Lower lobe of right lung (tissue), 2 donors: ENCODE measurements at regions not wholly inside any gene's neighbourhood (a gene's known extent, or its start where the extent isn't known, plus 50 kb on each side); places are given as distances from the start of the nearest gene placed in this dataset.
A peak's percentile ranks its signal among the peaks of the same experiment; 100 is the strongest.

Experiments
- ATAC-seq, 2 donors: fragments of 200-7000 bp; cut with Tn5 transposase; one replicate each; pipeline ENCODE4 v1.9.1; 2020 to 2022; ENCODE audit warnings: mild to moderate bottlenecking in 2 of 2, moderate library complexity in 2 of 2
- DNase-seq: peaks from one replicate; pipeline ENCODE4 v3.0.0-alpha.2; 2020
- H3K27ac ChIP-seq: fragments of 200-600 bp; one replicate; pipeline ENCODE4 v1.8.0; 2022
- H3K27me3 ChIP-seq: fragments of 200-600 bp; one replicate; pipeline ENCODE4 v1.8.0; 2022; ENCODE audit warnings: low read depth
- H3K36me3 ChIP-seq: fragments of 200-600 bp; one replicate; pipeline ENCODE4 v1.8.0; 2022; ENCODE audit warnings: mild to moderate bottlenecking
- H3K4me1 ChIP-seq: fragments of 200-600 bp; one replicate; pipeline ENCODE4 v1.8.0; 2022
- H3K4me3 ChIP-seq: fragments of 200-600 bp; one replicate; pipeline ENCODE4 v1.8.0; 2022; ENCODE audit warnings: mild to moderate bottlenecking
- H3K9me3 ChIP-seq: fragments of 200-600 bp; one replicate; pipeline ENCODE4 v1.8.0; 2022
- intact Hi-C: fragments of 100-400 bp; cut with DNase I; formaldehyde crosslinking; loops from one replicate; pipeline ENCODE4 v1.11.0; 2022
- TF ChIP-seq, protein P1 (sequence below): fragments of 200-600 bp; IDR thresholded peaks from one replicate; pipeline ENCODE4 v1.8.0; 2022; ENCODE audit warnings: antibody characterized with exemption, mild to moderate bottlenecking
- donor health status: DM: no; HTN: yes; CAD: no; lungs with severe emphysema.

DNA sequence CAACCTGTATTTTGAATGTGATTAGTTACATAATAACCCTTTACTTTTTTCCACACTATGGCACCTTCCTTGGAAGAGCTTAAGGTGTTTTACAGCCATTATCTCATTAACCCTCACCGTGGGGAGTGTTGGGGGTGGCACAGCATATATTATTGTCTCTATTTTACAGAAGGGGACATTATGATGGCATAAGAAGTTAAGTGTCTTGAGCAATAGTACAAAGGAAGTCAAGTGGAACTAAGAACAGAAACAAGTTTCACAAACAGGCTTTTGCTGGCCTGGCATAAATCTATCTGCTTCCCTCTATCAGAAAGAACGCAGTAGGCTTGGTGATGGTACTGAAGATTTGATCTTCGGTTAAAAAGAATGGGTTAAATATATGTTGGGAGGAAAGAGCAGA, 169.7 kb upstream of the OTX2 start:
- H3K36me3 ChIP-seq: no peaks in the 10 kb centered on the region
- no peaks in the 10 kb centered on the region for H3K9me3 ChIP-seq
- TF ChIP-seq, protein P1, sequence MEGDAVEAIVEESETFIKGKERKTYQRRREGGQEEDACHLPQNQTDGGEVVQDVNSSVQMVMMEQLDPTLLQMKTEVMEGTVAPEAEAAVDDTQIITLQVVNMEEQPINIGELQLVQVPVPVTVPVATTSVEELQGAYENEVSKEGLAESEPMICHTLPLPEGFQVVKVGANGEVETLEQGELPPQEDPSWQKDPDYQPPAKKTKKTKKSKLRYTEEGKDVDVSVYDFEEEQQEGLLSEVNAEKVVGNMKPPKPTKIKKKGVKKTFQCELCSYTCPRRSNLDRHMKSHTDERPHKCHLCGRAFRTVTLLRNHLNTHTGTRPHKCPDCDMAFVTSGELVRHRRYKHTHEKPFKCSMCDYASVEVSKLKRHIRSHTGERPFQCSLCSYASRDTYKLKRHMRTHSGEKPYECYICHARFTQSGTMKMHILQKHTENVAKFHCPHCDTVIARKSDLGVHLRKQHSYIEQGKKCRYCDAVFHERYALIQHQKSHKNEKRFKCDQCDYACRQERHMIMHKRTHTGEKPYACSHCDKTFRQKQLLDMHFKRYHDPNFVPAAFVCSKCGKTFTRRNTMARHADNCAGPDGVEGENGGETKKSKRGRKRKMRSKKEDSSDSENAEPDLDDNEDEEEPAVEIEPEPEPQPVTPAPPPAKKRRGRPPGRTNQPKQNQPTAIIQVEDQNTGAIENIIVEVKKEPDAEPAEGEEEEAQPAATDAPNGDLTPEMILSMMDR: no peak
- ATAC-seq (peak in 1 of 2 donors; percentile 68), DNase-seq (no peak)
- no peaks in the 10 kb centered on the region for H3K27me3 ChIP-seq
- H3K4me1 ChIP-seq: no peaks in the 10 kb centered on the region
- no peak overlapping the region for H3K4me3 ChIP-seq
- H3K27ac ChIP-seq: no peak overlapping the region
- intact Hi-C loops: no loop called here

- H3K9me3 ChIP-seq: no peaks in the 10 kb centered on the region
- no peak overlapping the region for H3K27ac ChIP-seq
- H3K4me1 ChIP-seq: no peaks in the 10 kb centered on the region
- no peaks in the 10 kb centered on the region for H3K27me3 ChIP-seq
- ATAC-seq (no peak), DNase-seq (no peak)
- TF ChIP-seq, protein P1: no peak
- intact Hi-C loops: no loop called here
- no peak overlapping the region for H3K4me3 ChIP-seq
- H3K36me3 ChIP-seq: no peaks in the 10 kb centered on the region
Observed at GRCh38 chr14:56976211-56976610, 165.9 kb upstream of the OTX2 start.

GRCh38 chr14:56975521-56975920, 165.2 kb upstream of the OTX2 start:
- H3K36me3 ChIP-seq: no peaks in the 10 kb centered on the region
- TF ChIP-seq, protein P1: no peak
- no peak for DNase-seq
- H3K4me3 ChIP-seq: no peak overlapping the region
- H3K9me3 ChIP-seq: no peaks in the 10 kb centered on the region
- intact Hi-C loops: no loop called here
- ATAC-seq: no peak
- H3K27ac ChIP-seq: no peak overlapping the region
- no peaks in the 10 kb centered on the region for H3K27me3 ChIP-seq
- H3K4me1 ChIP-seq: no peaks in the 10 kb centered on the region

GRCh38 chr14:56972948-56973347, 162.7 kb upstream of the OTX2 start:
- intact Hi-C loops: no loop called here

DNA sequence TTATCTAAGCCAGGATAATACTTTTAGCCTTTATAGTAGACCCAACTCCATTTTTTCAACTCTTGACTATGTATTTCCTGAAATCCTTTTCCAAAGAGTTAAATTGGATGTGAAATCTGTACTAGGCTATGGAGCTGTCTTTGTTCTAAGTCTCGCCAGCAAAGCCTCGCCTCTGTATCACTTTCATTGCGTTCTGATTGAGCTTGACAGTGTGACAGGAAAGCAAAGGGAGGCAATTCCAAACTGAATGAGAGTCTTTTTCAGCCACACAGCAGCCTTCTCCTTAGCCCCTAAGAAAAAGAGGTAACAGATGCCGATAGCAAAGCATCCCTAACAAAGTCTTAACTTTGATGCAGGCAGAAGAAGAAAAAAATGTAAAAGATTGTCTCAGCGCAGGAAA, 154.6 kb upstream of the OTX2 start:
- ATAC-seq (no peak), DNase-seq (no peak)
- no peak overlapping the region for H3K27ac ChIP-seq
- no peaks in the 10 kb centered on the region for H3K4me1 ChIP-seq
- no peaks in the 10 kb centered on the region for H3K36me3 ChIP-seq
- intact Hi-C loops: no loop called here
- H3K27me3 ChIP-seq: no peaks in the 10 kb centered on the region
- H3K9me3 ChIP-seq: no peaks in the 10 kb centered on the region
- no peak overlapping the region for H3K4me3 ChIP-seq
- TF ChIP-seq, protein P1: no peak

More at GRCh38 chr14:56972948-56973347, 162.7 kb upstream of the OTX2 start:
- ATAC-seq: no peak
- H3K27me3 ChIP-seq: no peaks in the 10 kb centered on the region
- no peaks in the 10 kb centered on the region for H3K9me3 ChIP-seq
- H3K36me3 ChIP-seq: no peaks in the 10 kb centered on the region
- TF ChIP-seq, protein P1: no peak
- DNase-seq: no peak
- H3K27ac ChIP-seq: no peak overlapping the region
- no peaks in the 10 kb centered on the region for H3K4me1 ChIP-seq
- no peak overlapping the region for H3K4me3 ChIP-seq

DNA sequence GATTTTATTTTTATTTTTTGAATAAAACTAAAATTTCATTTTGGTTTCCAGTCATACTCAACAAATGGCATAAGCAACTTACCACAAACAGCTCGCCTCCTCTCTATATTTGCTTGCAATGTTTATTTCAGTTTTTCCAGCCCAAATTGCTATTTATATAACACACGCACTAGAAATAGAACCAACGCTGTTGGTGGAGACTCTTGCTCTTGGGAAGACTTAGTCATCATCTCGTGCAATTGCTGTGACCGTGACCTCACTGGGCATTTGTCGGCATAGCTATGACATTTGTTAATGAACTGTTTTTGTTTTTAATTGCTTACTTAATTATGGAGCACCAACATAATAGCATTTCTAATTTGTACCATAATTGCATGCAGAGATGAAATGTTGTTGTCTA, 153.1 kb upstream of the OTX2 start:
- ATAC-seq: no peak
- Histone ChIP-seq H3K27ac (no peak overlapping the region), H3K4me1 (no peaks in the 10 kb centered on the region), H3K4me3 (no peak overlapping the region), H3K27me3 (no peaks in the 10 kb centered on the region), H3K9me3 (no peaks in the 10 kb centered on the region), H3K36me3 (no peaks in the 10 kb centered on the region)
- DNase-seq: no peak
- TF ChIP-seq, protein P1: no peak
- intact Hi-C loops: no loop called here
